Keratinocyte (primary cell): ENCODE measurements at regions not wholly inside any gene's neighbourhood (a gene's known extent, or its start where the extent isn't known, plus 50 kb on each side); places are given as distances from the start of the nearest gene placed in this dataset.
"Not testable (repeated sequence)": the region's sequence is repeated elsewhere in the genome, so short reads cannot be mapped to it uniquely, and the experiment has no call there.

Experiments used
- EZH2 ChIP-seq: IDR thresholded peaks from one replicate; pipeline ENCODE4 v1.6.1; 2012; ENCODE audit warnings: inconsistent platforms, mild to moderate bottlenecking, low read length, moderate library complexity
- TF ChIP-seq, protein P1 (sequence below), 3 experiments: IDR thresholded peaks in 1 of 3; conservative IDR thresholded peaks in 1 of 3; optimal IDR thresholded peaks in 1 of 3; 2 replicates in 2 of 3; 3 replicates in 1 of 3; pipeline versions ENCODE3 to v1.5.1; 2011; ENCODE audit warnings: low read length in 3 of 3, mild to moderate bottlenecking in 3 of 3, moderate library complexity in 2 of 3, control low read depth in 1 of 3, inconsistent platforms in 1 of 3; ENCODE audit not compliant: insufficient read depth in 2 of 3; ENCODE audit errors: extremely low read depth in 1 of 3

DNA sequence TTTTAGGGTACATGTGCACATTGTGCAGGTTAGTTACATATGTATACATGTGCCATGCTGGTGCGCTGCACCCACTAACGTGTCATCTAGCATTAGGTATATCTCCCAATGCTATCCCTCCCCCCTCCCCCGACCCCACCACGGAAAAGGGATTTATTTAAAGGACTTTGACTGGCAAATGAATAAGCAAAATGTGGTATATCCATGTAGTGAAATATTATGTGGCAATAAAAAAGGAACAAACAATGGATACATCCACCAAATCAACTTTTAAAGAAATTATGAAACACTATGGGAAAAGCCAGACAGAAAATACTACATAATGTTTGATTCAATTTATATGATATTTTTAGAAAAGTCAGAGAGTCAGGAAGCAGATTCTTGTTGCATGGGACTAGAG is 156.5 kb downstream of the TTC8 start:
- TF ChIP-seq, protein P1, sequence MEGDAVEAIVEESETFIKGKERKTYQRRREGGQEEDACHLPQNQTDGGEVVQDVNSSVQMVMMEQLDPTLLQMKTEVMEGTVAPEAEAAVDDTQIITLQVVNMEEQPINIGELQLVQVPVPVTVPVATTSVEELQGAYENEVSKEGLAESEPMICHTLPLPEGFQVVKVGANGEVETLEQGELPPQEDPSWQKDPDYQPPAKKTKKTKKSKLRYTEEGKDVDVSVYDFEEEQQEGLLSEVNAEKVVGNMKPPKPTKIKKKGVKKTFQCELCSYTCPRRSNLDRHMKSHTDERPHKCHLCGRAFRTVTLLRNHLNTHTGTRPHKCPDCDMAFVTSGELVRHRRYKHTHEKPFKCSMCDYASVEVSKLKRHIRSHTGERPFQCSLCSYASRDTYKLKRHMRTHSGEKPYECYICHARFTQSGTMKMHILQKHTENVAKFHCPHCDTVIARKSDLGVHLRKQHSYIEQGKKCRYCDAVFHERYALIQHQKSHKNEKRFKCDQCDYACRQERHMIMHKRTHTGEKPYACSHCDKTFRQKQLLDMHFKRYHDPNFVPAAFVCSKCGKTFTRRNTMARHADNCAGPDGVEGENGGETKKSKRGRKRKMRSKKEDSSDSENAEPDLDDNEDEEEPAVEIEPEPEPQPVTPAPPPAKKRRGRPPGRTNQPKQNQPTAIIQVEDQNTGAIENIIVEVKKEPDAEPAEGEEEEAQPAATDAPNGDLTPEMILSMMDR (optimal IDR thresholded peaks at IDR 0.05 in 1 of 3, IDR thresholded peaks at IDR 0.05 in 1 of 3, conservative IDR thresholded peaks at IDR 0.05 in 1 of 3; ENCODE audit: extremely low read depth in 1 of 3, insufficient read depth in 2 of 3, low read length in 3 of 3) = not testable (repeated sequence)
- TF ChIP-seq EZH2 = not testable (repeated sequence)
